C4-2B (cell line): ENCODE measurements at regions not wholly inside any gene's neighbourhood (a gene's known extent, or its start where the extent isn't known, plus 50 kb on each side); places are given as distances from the start of the nearest gene placed in this dataset.

ENCODE experiments used
- CTCF ChIP-seq: fragments of 450-650 bp; conservative IDR thresholded peaks from 2 replicates; pipeline ENCODE4 v1.5.1; 2017; ENCODE audit warnings: mild to moderate bottlenecking
- ZFX ChIP-seq: fragments of 450-650 bp; IDR thresholded peaks from 2 replicates; pipeline ENCODE4 v1.6.1; 2017

- TF ChIP-seq CTCF (no peak), ZFX (no peak)
These were observed 413.4 kb downstream of the UBE2NL start for GRCh38 chrX:144297221-144297620.
